Endometrial microvascular endothelial cells (primary cell): ENCODE measurements at regions not wholly inside any gene's neighbourhood (a gene's known extent, or its start where the extent isn't known, plus 50 kb on each side); places are given as distances from the start of the nearest gene placed in this dataset.
"Not testable (repeated sequence)": the region's sequence is repeated elsewhere in the genome, so short reads cannot be mapped to it uniquely, and the experiment has no call there.

ENCODE experiments used
- in situ Hi-C: cut with HindIII; loops from 2 replicates; pipeline ENCODE4 v1.10.0; 2017; ENCODE audit warnings: low sequenced_read_pairs, low pct_unique_long_range_greater_than_20kb; ENCODE audit errors: inconsistent ontology term

DNA sequence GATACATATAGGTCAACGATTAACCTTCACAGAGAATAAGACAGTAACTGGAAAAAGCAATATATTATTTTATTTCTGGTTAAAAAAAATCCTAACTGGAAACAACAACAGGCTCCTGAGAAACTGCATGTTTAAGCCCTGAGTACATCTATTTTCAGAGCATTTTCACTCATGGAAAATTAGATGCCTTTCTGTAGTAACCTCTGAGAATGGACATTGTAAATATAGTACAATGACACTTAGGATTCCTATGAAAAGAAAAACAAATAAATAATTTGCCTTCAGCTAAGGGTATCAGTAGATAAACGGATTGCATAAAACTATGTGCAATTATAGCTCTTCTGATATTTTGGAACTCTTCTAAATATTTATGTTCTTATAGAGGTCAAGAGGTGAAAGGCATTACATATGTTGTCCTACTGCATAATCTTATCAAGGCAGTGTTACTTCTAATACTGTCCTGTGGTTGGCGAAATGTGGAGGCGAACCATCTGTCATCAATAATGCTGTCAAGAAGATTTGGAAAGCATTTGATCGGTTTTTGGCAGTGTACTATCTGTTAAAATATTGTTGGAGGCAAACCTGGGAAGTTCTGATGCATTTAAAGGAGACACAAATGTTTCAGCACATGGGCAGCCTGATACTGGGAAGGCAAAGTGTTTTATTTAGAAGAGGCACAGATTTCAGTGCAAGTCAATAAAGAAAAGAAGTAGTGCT, 381.8 kb downstream of the BTG1 start:
- in situ Hi-C loops: no loop called here

DNA sequence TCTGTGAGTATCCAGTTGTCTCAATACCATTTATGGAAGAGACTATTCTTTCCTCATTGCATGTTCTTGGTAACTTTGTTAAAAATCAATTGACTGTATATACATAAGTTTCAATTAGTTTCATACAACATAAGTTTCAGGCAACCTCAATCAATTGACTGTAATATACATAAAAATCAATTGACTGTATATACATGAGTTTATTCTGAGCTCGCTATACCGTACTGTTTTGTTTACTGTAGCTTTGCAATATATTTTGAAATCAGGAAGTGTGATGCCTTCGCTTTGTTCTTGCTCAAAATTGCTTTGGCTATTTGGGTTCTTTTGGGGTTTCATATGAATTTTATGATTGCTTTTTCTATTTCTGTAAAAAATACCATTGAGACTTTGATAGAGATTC, 392.0 kb downstream of the BTG1 start:
- in situ Hi-C loops: no loop called here

DNA sequence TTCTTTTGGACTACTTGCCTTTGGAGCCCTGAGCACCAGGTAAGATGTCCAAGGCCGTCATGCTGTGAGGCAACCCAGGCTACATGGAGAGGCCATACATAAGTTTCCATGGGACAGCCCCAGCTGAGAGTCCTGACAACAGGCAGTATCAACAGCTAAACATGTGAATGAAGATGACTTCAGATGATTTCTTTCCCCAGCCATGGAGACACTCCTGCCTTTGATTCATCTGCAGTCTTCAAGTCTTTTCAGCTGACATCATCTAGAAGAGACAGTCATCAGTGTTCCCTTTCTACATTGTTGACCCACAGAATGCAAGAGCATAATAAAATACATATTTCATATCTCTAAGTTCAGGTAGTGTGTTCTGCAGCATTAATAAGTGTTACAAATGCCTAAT, 398.7 kb downstream of the BTG1 start:
- in situ Hi-C loops: no loop called here

DNA sequence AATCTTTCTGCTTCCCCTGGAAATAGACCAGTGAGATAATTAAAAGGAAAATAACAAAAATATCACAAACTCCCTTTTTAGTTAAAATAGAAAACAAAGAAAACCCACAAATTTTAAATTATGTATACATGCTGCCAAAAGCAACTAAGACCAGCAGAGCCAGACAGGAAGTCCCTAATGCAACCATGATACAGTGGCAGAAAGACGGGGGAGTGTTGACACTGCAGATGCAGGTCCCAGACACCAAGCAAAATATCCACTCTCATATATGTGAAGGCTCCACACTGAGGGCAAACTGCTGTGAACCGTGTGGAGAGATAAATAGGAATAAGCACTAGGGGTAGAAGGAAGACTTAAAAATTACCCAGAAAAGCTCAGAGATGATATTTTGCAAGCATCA, 401.0 kb downstream of the BTG1 start:
- in situ Hi-C loops: no loop called here

DNA sequence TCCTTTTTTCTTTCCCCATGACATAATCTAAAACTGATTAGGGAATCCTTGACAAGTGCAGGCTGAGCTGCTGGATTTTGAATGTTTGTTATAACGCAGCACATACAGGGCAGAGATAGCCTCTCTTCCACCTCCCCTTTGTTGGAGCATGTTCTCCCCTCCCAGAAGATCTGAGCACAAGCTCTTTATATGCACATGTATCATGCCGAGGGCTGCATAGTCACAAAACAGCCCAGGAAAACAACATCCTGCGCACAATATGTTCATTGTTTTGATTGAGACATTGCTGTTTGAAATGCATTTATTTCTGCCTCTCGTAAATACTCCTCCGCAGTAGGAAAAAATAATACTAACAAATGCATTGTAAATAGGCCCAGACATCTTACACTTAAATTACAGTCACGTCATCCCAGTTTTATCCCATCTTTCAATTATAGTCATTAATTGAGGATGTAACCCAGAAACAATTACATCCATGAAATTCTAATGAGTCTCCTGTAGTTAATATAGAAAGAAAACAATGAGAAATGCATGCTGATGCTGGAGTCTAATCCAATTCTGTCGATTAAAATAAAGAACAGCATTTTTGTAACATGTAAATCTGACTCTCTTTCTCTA, 401.8 kb downstream of the BTG1 start:
- in situ Hi-C loops: no loop called here

DNA sequence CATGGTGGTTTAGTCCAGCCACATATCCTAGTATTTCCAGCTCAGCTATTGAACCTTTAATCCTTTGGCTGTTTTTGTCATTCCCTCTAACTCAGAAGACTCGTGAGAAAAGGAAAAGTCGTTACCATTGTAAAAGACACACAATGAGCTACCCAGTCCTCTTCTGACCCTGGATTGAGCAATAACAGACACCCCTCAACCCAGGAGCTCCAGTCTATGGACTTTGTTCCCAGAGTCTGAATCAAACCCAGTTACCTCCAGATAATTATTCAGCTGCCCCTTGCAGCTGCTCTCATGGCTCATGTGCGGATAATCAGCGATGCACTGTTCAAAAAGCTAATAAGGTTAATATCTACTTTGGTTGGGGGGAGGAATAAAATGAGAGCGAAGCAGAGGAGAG, 402.4 kb downstream of the BTG1 start:
- in situ Hi-C loops: no loop called here

DNA sequence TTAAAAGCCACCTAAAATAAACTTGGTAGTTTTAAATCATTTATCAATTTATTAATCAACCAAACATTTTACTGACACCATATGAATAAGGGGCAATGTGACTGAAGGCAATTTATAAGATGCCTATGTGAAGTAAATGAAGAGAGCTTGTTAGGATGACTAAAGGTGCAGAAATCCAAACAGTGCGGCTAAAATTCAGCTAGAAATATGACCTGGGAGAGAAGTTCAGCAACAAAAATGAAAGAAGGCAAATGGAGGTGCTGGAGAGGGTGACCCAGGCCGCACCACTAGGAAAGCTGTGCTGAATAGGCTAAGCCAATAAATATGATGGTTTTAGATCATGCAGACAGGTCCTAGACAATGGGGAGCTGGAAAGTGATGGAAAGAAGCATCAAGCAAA, 403.7 kb downstream of the BTG1 start:
- in situ Hi-C loops: no loop called here

DNA sequence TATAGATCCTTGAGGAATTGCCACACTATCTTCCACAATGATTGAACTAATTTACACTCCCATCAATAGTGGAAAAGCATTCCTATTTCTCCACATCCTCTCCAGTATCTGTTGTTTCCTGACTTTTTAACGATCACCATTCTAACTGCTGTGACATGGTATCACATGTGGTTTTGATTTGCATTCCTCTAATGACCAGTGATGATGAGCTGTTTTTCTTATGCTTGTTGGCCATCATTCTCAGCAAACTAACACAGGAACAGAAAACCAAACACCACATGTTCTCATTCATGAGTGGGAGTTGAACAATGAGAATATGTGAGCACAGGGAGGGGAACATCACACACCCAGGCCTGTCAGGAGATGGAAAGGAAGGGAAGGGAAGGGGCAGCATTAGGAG, 411.8 kb downstream of the BTG1 start:
- in situ Hi-C loops: not testable (repeated sequence)

DNA sequence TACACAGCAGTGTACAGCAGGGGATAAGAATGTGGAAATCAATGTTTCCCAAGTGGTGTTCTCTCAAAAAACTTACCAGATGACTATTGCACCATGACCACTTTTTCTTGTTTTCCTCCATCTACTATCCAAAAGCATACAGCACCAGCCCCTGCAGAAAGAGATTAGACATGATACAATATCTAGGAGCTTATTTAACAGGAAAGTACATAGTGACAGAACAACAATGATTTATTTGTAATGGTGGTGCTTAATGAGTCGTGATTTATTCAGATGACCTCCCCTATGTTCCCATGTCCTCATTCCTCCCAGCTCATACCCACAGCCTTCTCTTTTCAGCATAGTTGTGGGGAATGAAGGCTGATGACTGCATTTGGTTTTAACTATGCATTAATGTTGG, 413.6 kb downstream of the BTG1 start:
- in situ Hi-C loops: no loop called here

DNA sequence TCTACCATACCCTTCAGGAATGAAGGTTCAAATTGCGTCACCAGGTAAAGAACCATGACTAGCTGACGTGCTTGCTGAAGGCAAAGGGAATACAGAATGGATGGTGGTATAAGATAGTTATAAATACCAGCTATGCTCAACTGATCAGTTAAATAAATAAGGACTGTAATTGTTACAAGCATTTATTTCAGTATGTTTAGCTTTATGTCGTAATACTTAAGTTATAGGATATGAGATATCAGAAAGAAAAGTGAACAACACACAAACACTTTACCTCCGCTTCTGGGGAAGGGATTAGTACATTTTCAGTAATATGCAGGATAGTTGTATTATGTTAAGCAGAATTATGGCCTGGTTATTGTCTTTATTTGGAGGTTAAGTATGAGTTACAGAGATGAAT, 416.1 kb downstream of the BTG1 start:
- in situ Hi-C loops: no loop called here

DNA sequence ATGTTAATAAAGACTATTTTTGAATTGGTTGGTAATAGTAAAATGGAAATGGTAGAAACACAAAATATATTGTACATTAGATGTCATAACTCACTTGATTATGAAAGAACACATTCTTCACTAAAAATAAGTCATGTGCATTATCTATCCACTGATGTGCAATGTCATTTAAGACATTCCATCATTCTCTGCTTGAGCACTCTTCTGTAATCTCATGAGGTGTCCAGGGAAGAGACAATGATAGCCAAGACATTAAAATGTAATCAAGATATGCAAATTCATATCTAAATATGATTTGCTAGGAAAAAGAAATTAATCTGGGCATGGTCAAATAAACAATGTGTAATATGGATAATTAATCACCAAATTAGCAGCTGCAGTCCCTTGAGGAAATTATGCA, 422.5 kb downstream of the BTG1 start:
- in situ Hi-C loops: no loop called here

DNA sequence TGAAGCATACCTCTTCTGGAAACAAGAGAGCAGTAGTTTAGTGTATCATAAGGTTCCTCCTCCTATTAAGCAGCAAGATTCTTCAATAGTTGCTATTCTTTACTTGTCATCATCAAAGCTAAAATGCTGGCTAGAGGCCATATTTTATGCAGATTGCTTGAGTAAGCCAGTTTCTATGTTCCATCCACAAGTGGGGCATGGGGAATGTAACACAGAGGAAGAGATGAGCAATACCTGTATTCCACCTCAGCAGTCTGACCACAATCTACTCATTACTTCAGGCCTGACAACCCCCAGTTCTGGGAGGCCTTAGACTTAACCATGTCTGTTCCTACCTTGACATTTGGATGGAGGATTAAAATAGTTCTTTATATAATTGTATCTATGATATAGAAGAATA, 423.6 kb downstream of the BTG1 start:
- in situ Hi-C loops: no loop called here

DNA sequence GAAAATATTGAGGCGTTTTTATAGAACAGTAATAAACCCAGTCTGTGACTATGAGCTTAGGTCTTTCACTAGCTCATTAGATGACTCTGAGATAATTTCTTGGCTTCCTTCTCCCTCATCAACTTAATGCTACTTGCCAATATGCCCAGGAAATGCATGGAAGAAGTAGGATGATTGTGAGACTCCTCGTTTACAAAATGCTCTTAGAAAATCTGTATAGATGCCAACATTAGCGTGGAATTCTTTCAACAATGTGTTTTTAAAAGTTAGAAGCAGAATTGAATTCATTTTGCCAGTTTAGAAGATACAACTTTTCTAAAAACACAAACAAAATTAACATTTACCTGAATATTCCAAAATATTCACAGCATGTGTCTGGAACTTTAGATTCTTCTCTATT, 424.6 kb downstream of the BTG1 start:
- in situ Hi-C loops: no loop called here

DNA sequence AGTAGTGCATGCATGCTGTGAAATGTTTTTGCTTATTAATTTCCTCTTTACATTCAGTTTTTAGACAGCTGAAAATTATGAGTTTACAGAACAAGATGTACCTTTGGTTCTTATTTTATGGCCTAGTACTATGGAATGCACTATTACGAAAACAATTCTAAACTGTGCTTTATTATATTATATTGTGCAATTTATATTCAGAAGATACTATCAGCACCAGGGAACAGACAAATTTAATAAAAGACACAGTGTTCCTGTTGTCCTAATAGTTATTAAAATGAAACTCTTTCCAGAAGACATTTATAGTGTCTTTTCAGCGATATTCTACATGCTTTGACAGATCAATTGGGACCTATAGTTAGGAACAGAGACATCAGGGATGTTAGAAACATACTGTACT, 427.3 kb downstream of the BTG1 start:
- in situ Hi-C loops: no loop called here

DNA sequence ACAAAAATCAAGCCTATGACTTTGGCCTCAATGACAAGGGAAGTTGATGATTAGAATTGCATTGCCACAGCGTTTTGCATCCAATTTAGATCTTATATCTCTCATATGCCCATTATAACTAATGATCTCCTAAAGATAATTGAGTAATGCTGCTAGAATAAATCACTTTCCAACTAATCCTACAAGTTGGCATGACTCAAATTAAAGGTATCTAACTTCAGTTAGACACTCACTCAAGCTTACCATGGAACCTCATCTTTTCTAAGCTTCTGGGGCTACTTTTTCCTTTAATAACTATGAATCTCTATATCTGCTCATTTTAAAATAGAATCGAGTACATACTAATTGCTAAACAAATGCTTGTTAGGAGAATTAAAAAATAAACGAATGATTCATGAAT, 427.8 kb downstream of the BTG1 start:
- in situ Hi-C loops: no loop called here

DNA sequence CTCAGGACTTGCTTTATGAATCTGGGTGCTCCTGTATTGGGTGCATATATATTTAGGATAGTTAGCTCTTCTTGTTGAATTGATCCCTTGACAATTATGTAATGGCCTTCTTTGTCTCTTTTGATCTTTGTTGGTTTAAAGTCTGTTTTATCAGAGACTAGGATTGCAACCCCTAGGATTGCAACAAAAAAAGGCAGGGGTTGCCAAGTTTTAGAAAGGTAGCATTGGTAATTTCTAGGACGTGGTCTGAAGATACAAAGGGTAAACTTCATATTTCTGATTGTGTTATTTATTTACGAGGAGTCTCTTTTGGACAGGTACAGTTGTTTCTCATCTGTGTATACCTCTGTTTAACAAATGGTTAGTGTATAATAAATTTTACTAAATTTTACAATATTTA, 433.7 kb downstream of the BTG1 start:
- in situ Hi-C loops: not testable (repeated sequence)

DNA sequence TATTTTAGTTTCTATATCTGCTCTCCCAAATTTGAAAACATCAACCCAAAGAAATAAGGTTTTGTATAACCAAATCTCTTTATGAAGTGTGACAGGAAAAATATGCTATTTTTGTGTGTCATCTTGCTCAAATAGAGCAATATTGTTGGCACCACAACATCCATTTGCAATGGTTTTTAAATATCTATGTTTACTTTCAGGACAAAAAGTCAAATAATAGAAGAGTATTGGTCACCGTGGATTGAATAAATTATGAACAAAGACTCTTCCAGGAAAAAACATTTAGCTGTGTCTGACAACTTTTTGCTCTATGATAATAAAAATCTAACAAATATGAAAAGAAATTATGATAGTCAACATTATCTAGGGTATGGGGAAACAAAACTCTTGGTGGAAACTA, 439.2 kb downstream of the BTG1 start:
- in situ Hi-C loops: no loop called here

DNA sequence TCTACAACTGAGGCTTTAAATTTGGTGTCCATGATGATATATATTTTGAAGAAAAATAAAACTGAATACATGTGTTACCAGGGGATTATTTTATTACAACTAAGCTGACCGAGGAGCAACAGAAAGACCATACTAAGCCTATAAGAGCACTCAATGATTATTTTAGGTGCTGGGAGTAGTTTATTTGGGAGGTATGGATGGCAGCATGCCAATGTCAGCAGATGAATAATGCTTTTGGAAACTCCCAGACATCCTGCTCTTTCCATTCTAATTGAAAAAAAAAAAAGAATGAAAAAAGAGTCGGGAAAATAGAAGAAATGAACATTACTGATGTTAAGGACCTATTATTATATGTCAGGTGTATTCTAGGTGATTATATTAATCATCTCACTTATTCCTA, 441.2 kb downstream of the BTG1 start:
- in situ Hi-C loops: no loop called here

DNA sequence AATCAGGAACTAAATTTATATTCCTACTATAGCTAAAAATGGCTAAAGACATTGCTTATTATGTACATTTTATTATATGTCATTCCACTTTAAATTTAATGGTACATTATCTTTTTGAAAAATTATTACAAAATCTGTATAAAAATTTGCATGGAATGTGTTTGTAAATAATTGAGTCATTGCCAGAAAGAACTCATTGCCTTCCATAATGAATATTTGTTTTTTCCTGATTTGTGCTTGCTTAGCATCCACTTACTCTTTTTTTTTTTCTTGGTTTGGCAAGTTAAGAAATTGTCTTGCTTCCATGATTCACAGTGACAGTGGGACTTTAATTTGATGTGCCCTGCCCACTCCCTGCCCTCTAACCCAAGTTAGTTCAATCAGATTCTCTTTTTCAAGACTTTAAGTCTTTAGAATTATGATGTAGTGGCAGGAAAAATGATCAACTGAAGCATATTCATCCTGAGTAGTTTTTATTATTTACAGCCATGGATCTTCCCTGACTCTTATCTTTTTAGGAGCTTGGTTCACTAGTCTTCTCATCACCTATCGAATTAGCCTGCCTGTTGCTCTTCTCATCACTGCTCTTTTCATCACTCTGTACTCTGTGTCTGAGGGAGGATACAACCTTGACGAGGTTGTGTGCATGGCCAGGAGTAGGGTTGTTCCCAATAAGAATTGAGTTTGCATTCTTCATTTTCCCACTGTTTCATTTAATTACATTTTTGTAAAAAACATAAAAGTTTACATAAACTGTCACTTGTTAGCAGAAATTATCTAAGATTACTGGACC, 442.0 kb downstream of the BTG1 start:
- in situ Hi-C loops: no loop called here

DNA sequence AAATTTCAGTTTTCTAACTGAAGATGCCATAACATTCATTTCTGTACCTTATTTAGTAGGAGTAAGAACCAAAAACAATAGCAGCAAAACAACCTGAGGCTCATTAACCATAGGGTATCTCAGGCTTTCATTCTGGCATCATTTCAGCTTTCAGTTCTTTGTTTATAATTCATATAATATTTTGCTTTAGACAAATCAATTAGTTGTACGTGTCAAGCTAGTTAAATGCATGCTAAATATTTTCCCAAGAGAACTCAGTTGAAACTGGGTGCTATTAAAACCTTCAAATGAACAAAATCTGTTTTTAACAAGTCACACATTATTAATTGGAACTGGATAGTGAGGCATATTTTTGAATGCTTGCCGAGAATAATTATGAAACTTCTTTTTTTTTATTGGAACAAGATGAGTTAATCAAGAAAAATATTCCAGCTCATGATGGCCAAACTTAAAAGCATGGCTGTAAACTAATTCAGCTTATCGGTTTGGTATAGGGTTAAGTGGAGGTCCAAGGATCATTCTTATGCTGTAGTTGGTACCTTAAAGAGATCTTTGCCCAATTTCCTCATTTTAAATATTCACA, 442.7 kb downstream of the BTG1 start:
- in situ Hi-C loops: no loop called here
